Fibroblast of skin of left quadriceps (primary cell): ENCODE measurements at regions not wholly inside any gene's neighbourhood (a gene's known extent, or its start where the extent isn't known, plus 50 kb on each side); places are given as distances from the start of the nearest gene placed in this dataset.
"Not testable (repeated sequence)": the region's sequence is repeated elsewhere in the genome, so short reads cannot be mapped to it uniquely, and the experiment has no call there.

ENCODE experiments used
- DNase-seq, 2 experiments: peaks; one replicate each; pipeline ENCODE4 v3.0.0-alpha.2; 2013; ENCODE audit warnings: low read depth in 2 of 2

DNA sequence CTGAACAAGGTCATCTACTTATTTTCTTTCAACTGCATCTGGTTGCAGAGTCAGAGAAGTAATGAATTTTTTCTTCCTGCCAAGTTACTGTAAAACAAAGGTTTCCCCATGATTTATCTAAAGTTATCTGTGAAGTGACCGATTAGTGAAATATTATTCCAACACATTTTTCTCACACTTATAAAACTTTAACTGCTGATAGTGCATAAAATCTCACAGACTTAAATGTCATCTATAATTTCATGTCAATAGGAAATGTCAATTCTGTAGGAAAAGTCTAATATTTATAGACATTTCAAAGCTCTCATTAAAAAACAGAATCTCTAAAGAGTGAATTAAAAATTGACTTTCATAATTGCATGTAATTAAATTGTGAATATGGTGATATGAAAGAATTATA is 397.2 kb downstream of the SLITRK1 start:
- DNase-seq: no peak

DNA sequence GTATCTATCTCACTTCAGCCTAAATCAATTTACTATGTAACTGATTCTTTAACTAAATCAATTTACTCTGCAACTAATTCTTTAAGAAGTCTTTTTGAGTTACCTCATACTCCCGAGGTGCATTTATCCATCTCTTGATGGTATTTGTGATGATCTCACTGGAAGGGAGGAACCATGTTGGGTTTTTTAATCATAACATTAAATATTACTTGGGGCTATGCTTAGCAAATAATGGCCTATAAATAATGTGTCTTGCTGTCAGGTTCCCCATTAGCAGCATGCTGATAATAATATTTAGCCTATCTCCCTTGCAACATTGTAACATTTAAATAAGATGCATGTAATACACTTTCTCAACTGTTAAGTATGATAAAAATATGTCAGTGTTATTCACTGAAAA is 411.3 kb downstream of the SLITRK1 start:
- DNase-seq: no peak

DNA sequence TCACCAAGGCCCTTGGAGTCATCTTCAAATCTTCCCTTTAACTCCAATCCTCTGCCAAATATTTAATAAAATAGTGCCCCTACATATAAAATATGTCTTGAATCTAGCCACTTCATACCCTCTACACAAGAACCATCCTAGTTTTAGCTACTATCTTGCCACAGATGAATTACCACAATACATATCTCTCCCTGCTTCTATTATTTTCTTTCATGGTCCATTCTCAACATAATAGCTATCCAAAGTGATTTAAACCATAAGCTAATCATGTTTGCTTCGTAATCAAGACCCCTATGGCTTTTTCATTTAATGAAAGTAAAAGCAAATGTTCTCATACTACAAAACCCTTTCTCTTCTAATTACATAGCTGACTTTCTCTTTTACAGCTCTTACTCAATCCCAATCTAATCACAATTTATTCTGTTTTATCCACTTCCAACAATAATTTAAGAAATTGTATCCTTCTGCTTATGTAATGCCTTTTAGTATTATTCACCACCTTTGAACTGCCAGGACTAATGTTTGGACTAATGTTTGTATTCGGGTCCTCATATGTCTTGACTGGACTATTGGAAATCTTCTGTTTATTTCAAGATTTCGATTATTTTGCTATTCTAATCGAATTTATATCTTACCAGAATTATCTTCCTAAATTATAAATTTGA is 412.0 kb downstream of the SLITRK1 start:
- DNase-seq: no peak

DNA sequence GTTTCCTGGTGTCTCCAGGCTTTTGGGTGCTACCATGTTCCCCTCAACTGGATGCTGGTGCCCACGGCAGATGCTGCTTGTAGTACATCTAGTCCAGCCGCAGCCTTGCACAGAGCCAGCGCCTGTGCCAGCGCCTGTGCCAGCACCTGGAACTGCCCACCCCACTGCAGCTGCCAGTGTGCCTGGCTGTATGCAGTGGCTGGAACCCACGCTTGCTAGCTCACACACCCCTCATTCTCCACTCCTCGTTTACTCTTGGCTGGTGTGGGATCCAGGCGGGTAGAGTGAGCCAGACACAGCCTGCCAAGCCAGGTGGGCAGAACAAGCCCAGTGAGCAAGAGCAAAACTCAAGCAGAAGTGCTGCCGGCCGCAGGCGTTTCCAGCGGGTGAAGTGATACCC is 428.6 kb downstream of the SLITRK1 start:
- no peak for DNase-seq

DNA sequence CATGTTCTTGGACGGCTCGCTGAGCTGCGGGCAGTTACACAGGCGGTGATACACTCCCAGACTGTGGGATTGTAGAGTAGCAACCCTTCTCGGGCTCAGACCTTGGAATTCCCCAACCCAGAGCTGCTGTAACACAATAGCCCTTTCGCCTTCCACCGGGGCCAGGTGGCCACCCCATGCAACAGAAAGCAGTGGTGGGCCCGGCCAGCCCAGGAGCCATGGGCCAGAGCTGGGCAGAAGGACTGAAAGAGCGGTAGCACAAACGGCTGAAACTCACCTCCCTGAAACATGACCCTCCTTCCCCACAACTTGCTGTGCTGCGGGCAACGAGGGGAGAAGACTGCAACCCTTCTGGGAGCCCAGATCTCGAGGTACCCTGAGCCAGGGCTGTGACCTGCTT is 429.0 kb downstream of the SLITRK1 start:
- DNase-seq: no peak

DNA sequence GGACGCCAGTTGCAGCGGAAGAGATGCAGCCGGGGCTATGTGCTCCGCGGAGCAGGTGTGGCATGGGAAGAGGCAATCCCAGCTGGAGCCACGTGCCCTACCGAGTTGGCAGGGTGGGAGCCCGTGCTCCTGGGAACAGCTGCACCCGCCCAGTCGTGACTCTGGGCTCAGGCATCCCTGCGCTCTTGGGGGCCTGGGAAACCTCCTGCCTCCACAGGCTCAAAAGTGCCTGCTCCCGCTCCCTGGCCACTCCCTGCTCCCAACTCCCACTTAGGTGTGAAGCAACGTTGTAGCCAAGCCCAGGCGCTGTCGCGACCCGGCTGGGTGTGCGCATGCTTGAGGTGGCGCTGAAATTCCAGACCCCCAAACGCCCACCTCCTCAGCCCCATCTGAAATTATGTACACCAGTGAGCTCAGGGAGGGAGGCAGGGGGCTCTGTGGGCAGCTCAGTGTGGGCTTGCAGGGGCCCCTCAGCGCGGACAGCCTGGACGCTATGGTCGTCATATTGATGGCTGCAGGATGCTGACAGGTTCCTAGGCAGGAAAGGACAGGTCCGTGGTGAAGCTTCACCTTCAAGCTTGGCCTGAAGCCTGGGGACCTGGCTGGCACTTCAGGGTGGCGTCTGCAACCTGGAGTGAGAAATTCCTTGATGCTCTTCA is 429.9 kb downstream of the SLITRK1 start:
- DNase-seq: no peak

DNA sequence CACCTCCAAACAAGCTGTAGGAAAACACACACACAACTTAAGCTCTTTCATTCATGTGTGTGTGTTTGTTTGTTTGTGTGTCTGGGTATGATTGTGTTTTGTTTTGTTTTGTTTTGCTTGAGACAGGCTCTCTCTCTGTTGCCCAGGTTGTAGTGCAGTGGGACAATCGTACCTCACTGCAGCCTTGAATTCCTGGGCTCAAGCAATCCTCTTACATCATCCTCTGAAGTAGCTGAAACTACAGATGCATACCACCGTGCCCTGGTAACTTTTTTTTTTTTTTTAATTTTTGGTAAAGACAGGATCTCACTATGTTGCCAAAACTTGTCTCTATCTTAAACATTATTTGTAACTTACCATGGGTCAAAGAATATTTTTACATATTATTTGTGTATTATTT is 431.7 kb downstream of the SLITRK1 start:
- peak in 1 of 2 experiments; percentile 12 for DNase-seq

DNA sequence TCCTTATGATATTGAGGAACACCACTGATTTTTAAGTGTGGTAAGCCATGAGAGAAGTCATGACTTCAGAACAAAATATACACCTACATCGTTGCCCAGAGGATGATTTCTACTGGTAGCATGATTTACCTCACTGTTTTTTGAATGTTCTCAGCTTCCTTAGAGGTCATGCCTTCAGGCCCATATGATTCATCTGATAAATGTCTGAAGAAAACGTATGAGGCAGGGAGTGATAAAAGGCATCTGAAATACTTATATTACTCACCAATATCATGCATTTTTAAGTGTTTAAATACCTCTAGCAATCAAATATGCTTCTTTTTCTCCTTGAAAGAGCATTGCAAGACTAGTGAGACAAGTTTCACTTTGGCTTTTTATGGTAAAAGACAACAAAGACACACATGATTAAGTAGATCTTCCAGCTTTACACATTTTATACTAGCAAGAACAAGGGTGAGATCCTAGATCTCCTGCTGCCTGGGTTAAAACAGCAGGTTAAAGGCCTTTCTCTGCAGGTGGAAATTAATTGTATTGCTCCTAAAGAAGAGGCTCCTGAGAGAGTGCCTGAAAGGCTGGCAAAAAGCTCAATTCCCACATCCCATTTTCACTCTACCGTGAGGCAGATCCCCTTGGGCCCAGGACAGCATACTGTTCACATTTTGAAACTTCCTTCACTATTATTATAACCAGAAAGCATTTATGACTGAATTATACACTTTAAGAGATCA is 432.4 kb downstream of the SLITRK1 start:
- peak; percentile 57 to 61 for DNase-seq

DNA sequence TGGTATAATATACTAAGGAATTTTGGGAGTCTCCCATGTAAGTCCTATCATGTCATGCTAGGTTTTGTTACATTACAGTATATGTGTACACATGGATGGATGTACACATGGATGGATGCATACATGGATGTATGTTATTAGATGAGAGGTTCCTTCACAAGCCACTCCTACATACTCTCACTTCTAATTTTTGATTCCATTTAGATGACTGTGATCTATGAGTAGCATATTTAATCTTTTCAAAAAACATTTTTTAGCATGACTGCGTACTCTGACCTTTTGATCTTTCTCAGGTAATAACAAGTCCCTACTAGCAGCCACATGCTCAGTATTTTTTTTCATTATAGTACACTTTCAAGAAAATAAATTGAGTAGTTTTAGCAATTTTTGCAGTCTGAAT is 441.8 kb downstream of the SLITRK1 start:
- no peak for DNase-seq

DNA sequence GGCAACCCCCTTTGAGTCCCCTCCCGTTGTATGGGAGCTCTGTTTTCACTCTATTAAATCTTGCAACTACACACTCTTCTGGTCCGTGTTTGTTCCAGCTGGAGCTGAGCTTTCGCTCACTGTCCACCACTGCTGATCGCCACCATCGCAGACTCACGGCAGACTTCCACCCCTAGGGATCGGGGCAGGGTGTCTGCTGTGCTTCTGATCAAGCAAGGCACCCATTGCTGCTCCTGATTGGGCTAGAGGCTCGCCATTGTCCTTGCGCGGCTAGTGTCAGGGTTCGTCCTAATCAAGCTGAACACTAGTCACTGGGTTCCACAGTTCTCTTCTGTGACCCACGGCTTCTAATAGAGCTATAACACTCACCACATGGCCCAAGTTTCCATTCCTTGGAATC is 442.8 kb downstream of the SLITRK1 start:
- DNase-seq: not testable (repeated sequence)

DNA sequence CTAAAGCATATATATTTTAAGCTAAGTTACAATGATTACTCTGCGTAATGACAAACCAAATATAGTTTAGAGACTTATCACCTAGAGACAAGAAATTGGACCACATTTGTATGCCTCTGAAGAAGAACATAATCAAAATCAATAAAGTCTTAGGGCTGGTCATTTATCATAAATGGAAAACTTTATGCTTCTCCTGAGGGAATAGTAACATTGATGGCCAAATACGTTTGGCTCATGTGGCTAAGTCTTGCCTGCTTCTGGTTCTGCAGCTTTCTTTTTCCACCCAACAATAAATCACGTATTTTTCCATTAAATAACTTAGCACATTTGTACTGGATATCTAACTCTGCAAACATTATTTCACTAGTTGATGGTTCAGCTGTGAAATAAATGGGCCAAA is 458.4 kb downstream of the SLITRK1 start:
- no peak for DNase-seq

DNA sequence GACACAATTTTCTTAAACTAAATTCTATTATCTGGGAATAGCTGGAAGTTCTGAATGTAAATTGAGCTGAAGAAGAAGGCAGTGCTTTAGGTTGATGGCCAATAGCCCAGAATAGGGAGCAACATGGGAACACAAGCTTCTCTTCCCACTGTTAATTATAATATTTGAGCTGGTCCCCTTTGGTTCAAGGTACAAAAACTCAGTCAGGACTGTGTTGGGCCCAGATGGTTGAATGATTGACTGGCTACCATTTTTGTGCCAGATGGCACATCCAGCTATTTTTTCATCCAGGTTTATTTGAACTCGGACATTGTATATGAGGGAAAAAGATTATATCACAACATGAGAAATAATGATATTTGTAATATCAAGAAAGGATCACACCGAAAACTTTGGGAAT is 458.9 kb downstream of the SLITRK1 start:
- DNase-seq: no peak

DNA sequence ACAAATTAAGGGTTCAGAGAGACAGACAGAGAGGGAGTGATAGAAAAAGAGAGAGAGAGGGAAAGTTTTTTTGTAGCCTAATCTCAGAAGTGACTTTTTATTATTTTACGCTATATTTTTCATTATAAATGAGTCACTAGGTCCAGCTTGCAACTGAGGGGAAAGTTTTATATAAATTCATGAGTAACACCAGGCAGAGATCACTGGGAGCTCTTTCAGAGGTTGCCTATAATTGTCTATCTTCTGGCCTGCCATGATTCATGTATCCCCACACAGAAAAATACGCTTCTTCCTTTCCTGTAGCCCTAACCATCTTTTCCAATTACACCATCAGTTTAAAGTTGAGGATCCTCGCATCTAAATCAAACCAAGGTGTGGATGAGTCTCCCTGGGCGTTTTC is 467.9 kb downstream of the SLITRK1 start:
- DNase-seq: no peak

DNA sequence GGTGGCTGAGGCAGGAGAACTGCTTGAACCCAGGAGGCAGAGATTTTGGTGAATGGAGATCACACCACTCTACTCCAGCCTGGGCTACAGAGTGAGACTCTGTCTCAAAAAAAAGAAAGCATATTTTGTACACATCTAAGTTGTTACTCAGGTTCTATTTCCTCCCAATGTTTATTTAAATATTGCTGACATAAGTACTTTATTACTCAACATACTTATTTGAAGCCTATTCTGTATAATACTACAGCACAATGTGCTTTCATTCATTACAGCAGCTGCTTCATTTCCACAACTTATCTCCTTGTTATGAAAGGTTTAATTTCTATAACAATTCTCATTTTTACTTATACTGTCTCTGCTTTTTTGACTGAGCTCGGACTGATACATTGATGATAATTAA is 495.7 kb downstream of the SLITRK1 start:
- no peak for DNase-seq

DNA sequence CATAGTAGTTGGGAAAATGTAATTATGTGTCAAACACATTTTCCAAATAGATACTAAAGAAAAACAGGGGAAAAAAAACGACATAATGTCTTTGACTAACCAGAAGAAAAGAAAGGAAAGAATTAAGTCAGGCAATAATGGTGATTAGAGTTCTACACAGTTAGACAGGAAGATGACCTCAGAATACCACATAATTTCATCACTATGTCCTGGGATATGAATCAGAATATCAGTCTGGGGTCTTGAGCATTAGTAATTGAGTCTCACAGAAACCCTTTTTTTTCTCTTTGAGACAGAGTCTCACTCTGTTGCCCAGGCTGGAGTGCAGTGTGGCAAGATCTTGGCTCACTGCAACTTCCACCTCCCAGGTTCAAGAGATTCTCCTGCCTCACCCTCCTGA is 503.4 kb downstream of the SLITRK1 start:
- DNase-seq: no peak

DNA sequence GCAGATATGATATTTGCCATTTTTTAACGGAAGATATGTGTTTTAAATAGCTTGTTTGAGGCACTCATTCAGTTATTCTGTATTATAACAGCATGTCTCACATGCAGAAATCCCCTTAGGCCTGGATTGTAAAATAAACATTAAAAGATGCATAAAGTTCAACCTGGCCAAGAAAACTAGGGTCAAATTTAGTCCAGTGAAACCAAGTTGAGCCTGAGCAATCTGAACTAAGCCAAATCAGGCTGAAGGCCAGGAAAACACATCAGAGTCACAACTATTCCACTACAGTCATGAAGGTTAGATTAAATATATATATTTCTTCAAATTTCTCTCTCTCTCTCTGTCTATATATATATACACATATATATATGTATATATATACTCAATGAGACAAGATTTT is 504.8 kb downstream of the SLITRK1 start:
- no peak for DNase-seq

DNA sequence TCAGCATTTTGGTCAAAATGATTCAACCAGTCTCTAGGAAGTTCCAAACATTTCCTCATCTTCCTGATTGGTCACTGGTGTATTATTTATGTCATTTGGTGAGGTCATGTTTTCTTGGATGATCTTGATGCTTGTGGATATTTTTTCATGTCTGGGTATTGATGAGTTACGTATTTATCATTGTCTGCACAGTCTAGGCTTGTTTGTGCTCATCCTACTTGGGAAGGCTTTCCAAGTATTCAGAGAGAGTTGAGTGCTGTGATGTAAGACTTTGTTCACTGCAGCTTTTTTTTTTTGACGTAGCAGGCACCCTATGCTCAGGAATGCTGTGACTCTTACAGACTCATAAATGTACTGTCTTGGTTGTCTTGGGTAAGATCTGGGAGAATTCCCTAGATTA is 509.5 kb downstream of the SLITRK1 start:
- no peak for DNase-seq

DNA sequence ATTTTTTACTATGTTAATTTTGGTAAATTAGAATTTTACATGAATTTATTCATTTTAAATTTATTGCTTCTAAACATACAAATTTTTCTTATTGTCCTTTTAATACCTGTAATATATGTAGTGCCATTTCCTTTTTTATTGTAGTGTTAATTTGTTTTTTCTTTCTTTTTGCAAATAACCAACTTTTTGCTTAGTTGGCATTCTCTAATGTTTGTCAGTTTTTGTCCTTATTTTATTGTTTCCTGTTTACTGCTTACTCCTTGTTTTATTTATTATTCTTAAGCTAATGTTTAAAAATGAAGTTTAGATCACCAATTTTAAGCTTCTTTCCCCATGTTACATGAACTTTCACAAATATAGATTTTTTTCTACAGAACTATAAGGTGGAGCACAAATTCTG is 516.6 kb downstream of the SLITRK1 start:
- DNase-seq: no peak

DNA sequence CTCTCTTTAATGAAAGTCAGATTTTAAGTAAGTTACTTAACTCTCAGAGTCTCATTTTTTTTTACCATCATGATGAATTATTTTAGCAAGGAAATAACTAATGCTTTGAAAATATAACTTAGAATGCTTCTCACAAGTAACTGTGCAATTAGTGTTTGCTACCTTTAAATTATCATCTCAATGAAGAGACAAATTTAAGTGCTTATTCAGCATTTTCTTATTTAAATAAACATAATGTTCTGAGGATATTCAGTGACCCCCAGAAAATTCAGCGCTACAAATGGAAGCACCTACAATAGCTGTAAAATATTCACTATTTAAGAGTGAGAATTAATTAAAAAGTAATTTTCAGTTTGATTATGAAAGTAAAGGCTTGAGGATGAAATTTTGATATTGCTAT is 527.2 kb downstream of the SLITRK1 start:
- DNase-seq: no peak

DNA sequence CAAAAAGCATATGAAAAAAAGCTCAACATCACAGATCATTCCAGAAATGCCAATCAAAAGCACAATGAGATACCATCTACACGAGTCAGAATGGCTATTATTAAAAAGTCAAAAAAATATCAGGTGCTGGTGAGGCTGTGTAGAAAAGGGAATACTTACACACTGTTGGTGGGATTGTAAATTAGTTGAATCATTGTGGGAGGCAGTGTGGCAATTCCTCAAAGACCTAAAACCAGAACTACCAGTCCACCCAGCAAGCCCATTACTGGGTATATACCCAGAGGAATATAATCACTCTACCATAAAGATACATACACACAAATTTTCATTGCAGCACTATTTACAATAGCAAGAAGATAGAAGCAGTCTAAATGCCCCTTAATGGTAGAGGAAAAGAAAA is 529.9 kb downstream of the SLITRK1 start:
- DNase-seq: no peak

DNA sequence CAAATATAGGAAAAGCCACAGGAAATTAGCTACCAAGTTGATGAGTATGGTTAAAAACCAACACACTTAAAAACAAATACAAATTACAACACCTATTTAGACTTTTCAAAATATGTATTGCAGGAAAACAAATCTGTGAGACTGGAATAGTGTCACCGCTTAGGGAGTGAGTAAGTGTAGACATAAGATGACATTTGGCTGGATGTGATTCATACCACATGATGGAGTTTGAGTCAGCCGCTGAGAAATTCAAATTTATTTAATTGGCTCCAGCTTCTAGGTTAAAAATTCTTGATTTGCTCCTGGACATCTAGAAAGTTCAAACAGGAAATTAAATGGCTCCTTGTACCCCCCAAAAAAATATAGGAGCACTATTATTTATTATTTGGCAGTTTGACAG is 531.7 kb downstream of the SLITRK1 start:
- DNase-seq: peak; percentile 7 to 15

DNA sequence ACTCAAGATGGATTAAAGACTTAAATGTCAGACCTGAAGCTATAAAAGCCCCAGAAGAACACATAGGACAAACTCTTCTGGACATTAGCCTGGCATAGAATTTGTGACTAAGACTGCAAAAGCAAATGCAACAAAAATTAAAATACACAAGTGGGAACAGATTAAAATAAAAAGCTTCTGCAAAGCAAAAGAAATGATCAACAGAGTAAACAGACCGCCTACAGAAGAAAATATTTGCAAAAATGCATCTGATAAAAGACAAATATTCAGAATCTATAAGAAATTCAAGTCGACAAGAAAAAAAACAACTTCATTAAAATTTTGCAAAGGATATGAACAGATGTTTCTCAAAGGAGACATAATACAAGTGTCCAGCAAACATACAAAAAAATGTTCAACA is 537.8 kb downstream of the SLITRK1 start:
- no peak for DNase-seq

DNA sequence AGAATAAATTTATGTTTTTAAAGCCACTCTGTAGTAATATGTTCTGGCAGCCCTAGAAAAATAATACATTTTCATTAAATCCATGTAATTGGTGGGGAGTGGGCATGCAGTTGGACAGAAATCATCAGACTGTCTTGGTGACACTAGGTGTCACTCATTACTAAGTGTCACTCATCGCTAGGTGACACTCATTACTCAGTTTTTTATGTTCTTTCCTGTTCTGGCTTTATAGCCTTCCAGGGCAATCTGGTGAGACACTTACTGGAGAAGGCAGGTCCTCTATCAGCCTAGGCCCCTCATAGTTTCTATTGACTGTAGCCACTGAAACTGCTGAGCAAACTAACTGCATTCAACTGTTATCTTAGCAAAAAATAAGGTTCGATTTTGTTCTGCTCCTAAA is 542.1 kb downstream of the SLITRK1 start:
- no peak for DNase-seq
